Endothelial cell (in vitro differentiated cells): ENCODE measurements at regions not wholly inside any gene's neighbourhood (a gene's known extent, or its start where the extent isn't known, plus 50 kb on each side); places are given as distances from the start of the nearest gene placed in this dataset.

Experiments
- DNase-seq: peaks from one replicate; pipeline ENCODE4 v3.0.0; 2021; ENCODE audit warnings: low spot score
- H3K27ac Mint-ChIP-seq: one replicate; pipeline ENCODE4 v1.8.0; 2021; ENCODE audit warnings: mixed read lengths, inconsistent platforms; ENCODE audit not compliant: unreplicated experiment
- H3K27me3 Mint-ChIP-seq: one replicate; pipeline ENCODE4 v1.8.0; 2021; ENCODE audit warnings: mild to moderate bottlenecking, moderate library complexity, mixed read lengths, inconsistent platforms; ENCODE audit not compliant: unreplicated experiment
- H3K36me3 Mint-ChIP-seq: one replicate; pipeline ENCODE4 v1.8.0; 2021; ENCODE audit warnings: mild to moderate bottlenecking, low read depth, mixed read lengths, inconsistent platforms; ENCODE audit not compliant: unreplicated experiment
- H3K4me1 Mint-ChIP-seq: one replicate; pipeline ENCODE4 v1.8.0; 2021; ENCODE audit warnings: mild to moderate bottlenecking, mixed read lengths, inconsistent platforms; ENCODE audit not compliant: unreplicated experiment
- H3K4me3 Mint-ChIP-seq: one replicate; pipeline ENCODE4 v1.8.0; 2021; ENCODE audit warnings: mild to moderate bottlenecking, mixed read lengths, inconsistent platforms; ENCODE audit not compliant: unreplicated experiment
- H3K9me3 Mint-ChIP-seq: one replicate; pipeline ENCODE4 v1.8.0; 2021; ENCODE audit warnings: mixed read lengths, inconsistent platforms; ENCODE audit not compliant: unreplicated experiment
- CTCF ChIP-seq: fragments of 200-600 bp; sonication (generic); IDR thresholded peaks from one replicate; pipeline ENCODE4 v1.5.0; 2021; ENCODE audit warnings: antibody characterized with exemption; ENCODE audit not compliant: unreplicated experiment

- Mint-ChIP-seq H3K36me3 (no peaks in the 10 kb centered on the region), H3K27me3 (no peaks in the 10 kb centered on the region), H3K4me1 (no peaks in the 10 kb centered on the region), H3K9me3 (no peaks in the 10 kb centered on the region), H3K27ac (no peak overlapping the region), H3K4me3 (no peak overlapping the region)
- TF ChIP-seq CTCF: no peak
- DNase-seq: no peak
Measured at GRCh38 chr4:136441629-136442282, 1090.5 kb downstream of the PCDH18 start.

GRCh38 chr4:136438645-136439044 lies 1093.6 kb downstream of the PCDH18 start:
- Mint-ChIP-seq H3K27me3 (no peaks in the 10 kb centered on the region), H3K4me3 (no peak overlapping the region), H3K27ac (no peak overlapping the region), H3K36me3 (no peaks in the 10 kb centered on the region), H3K9me3 (no peaks in the 10 kb centered on the region), H3K4me1 (no peaks in the 10 kb centered on the region)
- no peak for DNase-seq
- TF ChIP-seq CTCF: no peak

- Mint-ChIP-seq H3K36me3 (no peaks in the 10 kb centered on the region), H3K4me3 (no peak overlapping the region), H3K4me1 (no peaks in the 10 kb centered on the region), H3K9me3 (no peaks in the 10 kb centered on the region), H3K27ac (no peak overlapping the region), H3K27me3 (peaks cover 2% of the 10 kb centered on the region)
- TF ChIP-seq CTCF: no peak
- no peak for DNase-seq
Measured at GRCh38 chr4:136424052-136424451, 1108.2 kb downstream of the PCDH18 start.

- H3K27me3 Mint-ChIP-seq: no peaks in the 10 kb centered on the region
- no peak for TF ChIP-seq CTCF
- no peak overlapping the region for H3K27ac Mint-ChIP-seq
- H3K4me3 Mint-ChIP-seq: no peak overlapping the region
- H3K4me1 Mint-ChIP-seq: no peaks in the 10 kb centered on the region
- H3K36me3 Mint-ChIP-seq: no peaks in the 10 kb centered on the region
- DNase-seq: no peak
- H3K9me3 Mint-ChIP-seq: no peaks in the 10 kb centered on the region
Measured at GRCh38 chr4:136414981-136415380, 1117.3 kb downstream of the PCDH18 start.

GRCh38 chr4:136412708-136413107 lies 1119.6 kb downstream of the PCDH18 start:
- no peaks in the 10 kb centered on the region for H3K27me3 Mint-ChIP-seq
- DNase-seq: no peak
- no peaks in the 10 kb centered on the region for H3K9me3 Mint-ChIP-seq
- no peak for TF ChIP-seq CTCF
- no peak overlapping the region for H3K27ac Mint-ChIP-seq
- no peaks in the 10 kb centered on the region for H3K36me3 Mint-ChIP-seq
- no peak overlapping the region for H3K4me3 Mint-ChIP-seq
- no peaks in the 10 kb centered on the region for H3K4me1 Mint-ChIP-seq
